ENCODE measurements at regions not wholly inside any gene's neighbourhood (a gene's known extent, or its start where the extent isn't known, plus 50 kb on each side); places are given as distances from the start of the nearest gene placed in this dataset.
"Not testable (repeated sequence)": the region's sequence is repeated elsewhere in the genome, so short reads cannot be mapped to it uniquely, and the experiment has no call there.

GRCh38 chr1:242900558-242900957 is 354.5 kb downstream of the CEP170 start:
- DNase-seq = not testable (repeated sequence)

- DNase-seq = no peak
Observed at GRCh38 chr1:242890192-242890741, 364.8 kb downstream of the CEP170 start.

GRCh38 chr1:242886137-242886536 is 361.6 kb upstream of the PLD5 start:
- no peak for DNase-seq

- DNase-seq = not testable (repeated sequence)
Observed at GRCh38 chr1:242880022-242880421, 355.5 kb upstream of the PLD5 start.

- no peak for DNase-seq
Observed at GRCh38 chr1:242877743-242878142, 353.2 kb upstream of the PLD5 start.

- no peak for DNase-seq
Observed at GRCh38 chr1:242877229-242877628, 352.7 kb upstream of the PLD5 start.

- no peak for DNase-seq
Observed at GRCh38 chr1:242876030-242876429, 351.5 kb upstream of the PLD5 start.

GRCh38 chr1:242873661-242874060 is 349.2 kb upstream of the PLD5 start:
- no peak for DNase-seq

- DNase-seq = no peak
Observed at GRCh38 chr1:242872521-242872920, 348.0 kb upstream of the PLD5 start.

- DNase-seq = no peak
Observed at GRCh38 chr1:242871471-242872030, 347.1 kb upstream of the PLD5 start.

GRCh38 chr1:242870966-242871365 is 346.5 kb upstream of the PLD5 start:
- DNase-seq = no peak

- DNase-seq = no peak
Observed at GRCh38 chr1:242856289-242856688, 331.8 kb upstream of the PLD5 start.

GRCh38 chr1:242854466-242854865 is 330.0 kb upstream of the PLD5 start:
- no peak for DNase-seq

GRCh38 chr1:242847390-242847993 is 323.0 kb upstream of the PLD5 start:
- peak; percentile 59 to 70 for DNase-seq

GRCh38 chr1:242842094-242842493 is 317.6 kb upstream of the PLD5 start:
- DNase-seq = peak in 1 of 2 experiments; percentile 1

GRCh38 chr1:242839101-242839500 is 314.6 kb upstream of the PLD5 start:
- no peak for DNase-seq

GRCh38 chr1:242836423-242836822 is 311.9 kb upstream of the PLD5 start:
- DNase-seq = no peak

GRCh38 chr1:242828828-242829227 is 304.3 kb upstream of the PLD5 start:
- no peak for DNase-seq

- no peak for DNase-seq
Observed at GRCh38 chr1:242828199-242828598, 303.7 kb upstream of the PLD5 start.

- DNase-seq = no peak
Observed at GRCh38 chr1:242827538-242827937, 303.0 kb upstream of the PLD5 start.

GRCh38 chr1:242826701-242827336 is 302.3 kb upstream of the PLD5 start:
- DNase-seq = no peak

- DNase-seq = no peak
Observed at GRCh38 chr1:242824435-242824834, 299.9 kb upstream of the PLD5 start.

- DNase-seq = no peak
Observed at GRCh38 chr1:242813490-242814091, 289.1 kb upstream of the PLD5 start.

All from Kasumi-1 (cell line).